G401 (cell line): ENCODE measurements at regions not wholly inside any gene's neighbourhood (a gene's known extent, or its start where the extent isn't known, plus 50 kb on each side); places are given as distances from the start of the nearest gene placed in this dataset.

Experiments
- DNase-seq: peaks from one replicate; pipeline ENCODE4 v3.0.0-alpha.2; 2015; ENCODE audit warnings: low spot score
- in situ Hi-C: cut with HindIII; loops from 2 replicates; pipeline ENCODE4 v1.10.0; 2016; ENCODE audit warnings: low sequenced_read_pairs, mixed read lengths

DNA sequence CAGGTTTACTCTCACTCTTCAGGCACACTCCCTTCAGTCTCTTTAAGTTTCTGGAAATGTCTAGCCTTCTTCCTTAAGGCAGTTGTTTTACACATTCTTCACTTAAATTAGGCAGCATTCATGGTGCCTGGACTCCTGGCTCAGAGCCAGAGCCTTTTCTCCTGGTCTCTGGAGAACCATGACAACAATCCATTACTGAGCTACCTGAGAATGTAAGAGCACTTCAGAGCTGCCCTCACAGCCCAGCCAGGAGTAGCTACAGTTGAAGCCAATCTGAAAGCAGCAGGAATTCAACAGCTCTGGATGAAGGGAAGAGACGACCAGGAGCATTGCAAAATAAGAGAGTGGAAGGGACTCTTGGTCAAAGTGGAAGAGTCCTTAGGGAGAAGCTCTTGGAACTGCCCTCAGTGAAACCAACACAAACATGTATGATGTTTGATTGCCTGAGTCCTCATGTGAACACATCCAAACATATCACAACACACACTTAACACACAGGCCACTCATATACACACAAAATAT is 416.8 kb upstream of the SPTLC3 start:
- in situ Hi-C loops: no loop called here
- no peak for DNase-seq

DNA sequence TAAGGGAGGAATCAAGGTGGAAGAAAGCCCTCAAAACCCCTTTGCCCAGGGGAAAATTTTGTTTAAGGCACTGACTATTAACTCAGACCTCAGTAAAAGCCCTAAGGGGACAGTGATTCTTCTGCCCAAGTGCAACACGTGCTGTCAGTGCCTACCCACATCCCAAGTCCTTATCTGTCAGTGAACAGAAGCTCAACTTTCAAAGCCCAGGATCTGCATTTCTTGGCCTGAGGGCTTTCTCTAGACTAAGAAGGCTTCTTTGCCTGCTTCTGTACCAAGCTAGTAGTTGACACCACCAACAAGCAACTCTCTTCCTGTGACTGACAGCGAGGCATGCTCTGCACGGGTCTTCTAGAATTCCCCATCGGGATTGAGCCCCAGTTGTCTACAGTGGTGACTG is 416.0 kb upstream of the SPTLC3 start:
- DNase-seq: no peak
- in situ Hi-C loops: no loop called here

DNA sequence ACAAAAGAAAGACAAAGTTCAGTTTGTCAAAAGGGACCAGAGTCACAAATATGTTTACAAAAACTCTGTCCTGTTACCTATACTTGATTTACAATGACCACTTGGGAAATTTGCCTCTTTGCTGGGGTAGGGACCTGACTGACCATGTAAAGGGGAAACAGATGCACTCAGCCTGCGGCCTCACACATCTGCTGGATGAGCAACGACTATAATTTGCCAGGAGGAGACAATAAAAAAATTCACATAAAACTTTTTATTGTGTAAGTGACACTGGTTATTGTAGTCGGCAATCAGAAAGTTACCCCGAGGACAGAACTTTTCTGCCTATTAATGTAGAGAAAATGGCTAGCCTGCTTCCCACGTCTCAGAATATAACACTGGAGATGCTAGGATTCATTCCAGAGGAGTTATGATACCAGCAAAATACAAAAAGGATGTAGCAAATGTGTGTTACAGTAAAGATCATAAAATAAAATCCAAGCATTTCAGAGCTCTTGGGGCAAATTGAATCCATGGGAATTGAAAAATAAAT is 415.4 kb upstream of the SPTLC3 start:
- in situ Hi-C loops: no loop called here
- DNase-seq: no peak

DNA sequence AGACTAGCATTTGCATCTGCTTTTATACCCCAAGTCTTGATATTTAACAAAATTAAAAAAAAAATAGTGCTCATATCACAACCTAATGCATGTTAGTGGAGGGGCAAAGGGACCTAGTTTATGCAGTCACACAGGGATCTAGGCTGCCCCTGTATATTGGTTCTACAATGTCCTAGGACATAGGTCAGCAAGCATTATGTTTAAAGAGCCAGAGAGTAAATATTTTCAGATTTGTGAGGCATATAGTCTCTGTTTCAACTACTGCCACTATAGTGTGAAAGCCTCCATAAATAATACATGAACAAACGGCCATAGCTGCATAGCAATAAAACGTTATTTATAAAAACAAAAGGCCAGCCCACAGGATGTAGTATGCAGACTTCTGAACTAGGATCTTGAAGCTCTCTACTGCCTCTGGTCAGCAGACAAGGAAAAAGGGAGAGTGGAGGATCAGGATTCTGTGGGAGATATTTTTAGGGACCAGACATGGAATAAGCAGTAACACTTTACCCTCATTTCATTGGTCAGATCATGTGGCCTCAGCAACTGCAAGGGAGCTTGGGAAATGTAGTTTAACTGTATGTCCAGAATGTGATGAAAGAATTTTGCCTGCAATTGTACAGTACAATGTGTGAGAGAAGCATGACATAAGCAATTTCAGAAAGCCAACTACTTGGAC is 414.2 kb upstream of the SPTLC3 start:
- in situ Hi-C loops: no loop called here

DNA sequence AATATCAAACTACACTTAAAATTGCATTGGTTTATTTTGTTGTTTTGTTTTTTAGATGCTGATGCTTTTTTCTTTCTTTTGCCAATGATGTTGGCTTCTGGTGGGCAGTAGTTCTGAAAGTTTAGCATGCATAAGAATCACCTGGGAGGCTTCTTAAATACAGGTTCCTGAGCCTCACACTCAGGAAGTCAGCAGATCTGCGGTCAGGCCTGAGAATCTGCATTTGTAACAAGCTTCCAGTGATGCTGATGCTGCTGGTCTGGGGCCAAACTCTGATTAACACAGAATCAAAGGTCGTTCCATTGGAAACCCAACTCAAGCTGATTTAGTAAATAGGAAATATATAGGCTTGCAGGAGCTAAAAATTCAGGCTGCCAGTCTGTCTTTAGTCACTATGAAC is 412.9 kb upstream of the SPTLC3 start:
- no peak for DNase-seq
- in situ Hi-C loops: no loop called here

More for the DNA sequence above, 414.2 kb upstream of the SPTLC3 start:
- DNase-seq: peak; percentile 11

DNA sequence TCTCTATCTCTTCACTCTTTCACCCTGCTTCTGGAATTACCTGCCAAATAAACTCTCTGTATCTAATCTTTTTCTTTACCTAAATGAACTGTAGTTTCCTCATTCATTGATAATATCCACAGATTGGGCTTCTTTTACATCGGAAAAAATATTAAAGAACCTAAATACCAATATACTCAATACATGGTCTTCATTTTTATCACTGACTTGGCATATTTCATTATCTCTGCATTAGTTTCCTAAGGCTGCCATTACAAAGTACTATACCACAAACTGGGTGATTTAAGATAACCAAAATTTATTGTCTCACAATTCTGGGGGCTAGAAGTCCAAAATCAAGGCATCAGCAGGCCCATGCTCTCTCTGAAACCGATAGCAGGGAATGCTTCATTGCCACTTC is 411.9 kb upstream of the SPTLC3 start:
- DNase-seq: no peak
- in situ Hi-C loops: no loop called here

DNA sequence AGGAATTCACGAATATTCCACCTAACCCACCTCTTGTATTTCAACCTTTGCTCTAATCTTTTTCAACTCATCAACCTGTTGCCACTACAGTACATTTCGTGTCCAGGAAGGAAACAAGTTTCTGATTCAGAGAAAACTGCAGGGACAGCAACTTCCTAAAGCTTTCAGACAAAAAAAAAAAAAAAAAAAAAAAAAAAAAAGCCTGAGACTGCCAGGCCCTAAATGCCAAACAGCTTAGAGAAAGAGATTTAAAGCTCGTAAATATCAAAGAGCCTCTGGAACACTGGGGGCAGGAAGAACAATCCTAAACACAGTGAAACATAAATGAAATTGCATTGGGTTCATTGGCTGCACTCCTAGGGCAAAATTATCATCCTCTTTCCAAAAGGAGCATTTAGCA is 411.2 kb upstream of the SPTLC3 start:
- in situ Hi-C loops: no loop called here

DNA sequence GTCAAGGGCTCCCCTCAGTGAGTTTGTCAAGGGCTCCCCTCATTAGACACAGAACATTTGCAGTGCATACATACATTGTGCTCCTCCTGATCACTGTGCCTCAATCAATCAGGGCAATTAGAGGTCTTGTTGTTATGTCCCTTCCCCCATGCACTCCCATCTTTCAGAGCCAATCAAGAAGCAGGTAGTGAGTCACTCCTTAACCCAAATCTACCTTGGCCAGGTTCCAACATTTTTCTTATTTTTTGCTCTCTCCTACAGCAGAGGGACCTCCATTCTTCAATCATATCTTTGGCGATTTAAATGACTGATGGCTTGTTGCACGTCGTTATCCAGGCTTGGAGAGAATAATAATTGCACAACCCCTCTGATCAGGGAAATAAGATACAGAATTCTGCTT is 409.9 kb upstream of the SPTLC3 start:
- in situ Hi-C loops: no loop called here
- no peak for DNase-seq

More for the DNA sequence above, 411.2 kb upstream of the SPTLC3 start:
- no peak for DNase-seq

DNA sequence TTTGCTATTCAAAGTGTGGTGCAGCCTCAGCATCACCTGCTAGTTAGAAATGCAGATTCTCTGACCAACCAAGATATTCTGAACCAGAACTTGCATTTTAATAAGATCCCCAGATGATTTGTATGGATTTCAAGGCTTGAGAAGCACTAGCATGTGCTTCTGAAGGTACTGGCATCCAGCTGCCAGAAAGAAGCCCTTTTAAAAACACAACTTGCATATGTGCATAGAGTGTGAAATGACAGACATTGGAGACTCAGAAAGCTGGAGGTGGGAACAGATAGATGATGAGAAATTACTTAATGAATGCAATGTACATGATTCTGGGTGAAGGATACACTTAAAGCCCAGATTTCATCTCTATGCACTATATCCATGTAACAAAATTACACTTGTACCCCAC is 409.3 kb upstream of the SPTLC3 start:
- in situ Hi-C loops: no loop called here
- no peak for DNase-seq

DNA sequence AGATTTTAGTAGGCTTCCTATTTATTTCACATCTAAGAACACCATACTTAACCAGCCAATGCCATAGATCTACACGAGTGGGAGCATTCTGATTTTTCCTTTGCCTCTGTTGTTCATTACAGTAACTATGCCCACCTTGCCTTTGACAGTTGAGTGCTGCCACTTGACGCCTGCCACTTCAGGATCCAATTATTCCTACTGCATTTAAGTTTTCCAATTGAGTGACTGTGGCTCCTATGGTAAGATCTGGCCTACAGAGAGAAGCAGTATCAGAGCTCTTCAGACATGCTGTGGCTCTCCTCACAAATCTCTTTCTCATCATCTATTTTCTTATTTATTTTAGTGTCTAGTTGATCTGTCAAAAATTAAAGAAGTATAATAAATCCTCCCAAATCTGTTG is 403.0 kb upstream of the SPTLC3 start:
- in situ Hi-C loops: no loop called here
- no peak for DNase-seq

DNA sequence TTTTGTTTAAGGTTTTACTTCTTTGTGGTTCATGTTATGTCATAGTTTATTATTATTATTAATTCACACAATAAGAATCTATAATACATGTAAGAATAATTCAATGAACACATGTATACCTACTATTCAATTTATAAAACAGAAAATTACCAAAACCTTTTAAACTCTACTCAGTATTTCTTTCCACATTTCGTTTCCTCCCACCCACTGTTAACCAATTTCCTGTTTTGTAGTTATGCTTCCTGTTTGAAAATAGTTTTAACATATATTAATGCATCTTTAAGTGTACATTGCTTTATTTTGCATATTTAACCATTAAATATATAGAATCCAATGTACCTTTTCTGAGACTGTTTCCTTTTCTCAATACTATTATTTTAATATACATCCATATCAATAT is 397.9 kb upstream of the SPTLC3 start:
- in situ Hi-C loops: no loop called here
- no peak for DNase-seq

DNA sequence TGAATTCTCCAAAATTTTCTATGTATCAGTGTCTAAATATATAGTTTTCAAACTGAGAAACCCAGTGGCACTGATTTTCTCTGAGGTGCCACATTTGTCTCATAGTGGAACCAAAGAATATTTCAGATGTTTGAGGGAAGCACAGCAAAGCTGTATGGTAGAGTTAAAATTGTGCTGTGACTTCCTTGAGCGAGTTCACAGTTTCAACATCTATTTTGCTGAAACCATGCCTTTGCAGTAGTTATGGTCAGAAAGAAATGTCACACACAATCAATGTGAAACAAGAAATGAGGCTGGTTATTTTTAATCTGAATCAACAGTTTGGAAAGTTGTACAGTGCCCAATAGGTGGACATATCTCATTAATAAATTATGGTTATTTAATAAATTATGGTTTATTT is 394.0 kb upstream of the SPTLC3 start:
- in situ Hi-C loops: no loop called here
- DNase-seq: no peak

DNA sequence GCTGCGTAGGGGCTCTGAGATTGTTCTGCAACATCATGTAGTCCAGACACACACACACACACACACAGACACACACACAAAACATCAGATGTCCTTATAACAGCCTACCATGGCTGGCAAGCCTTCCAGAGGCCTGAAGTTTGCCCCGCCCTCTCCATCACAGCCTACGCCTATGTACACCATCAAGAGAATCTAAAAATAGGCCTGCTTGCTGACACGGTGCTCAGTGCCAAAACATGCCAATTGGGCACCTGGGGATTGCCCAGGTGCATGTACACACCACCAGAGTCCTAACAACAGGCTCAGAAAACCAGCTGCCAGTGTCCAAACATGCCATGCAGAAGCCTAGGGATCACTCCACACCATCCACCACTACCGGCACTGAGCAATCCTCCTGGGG is 391.7 kb upstream of the SPTLC3 start:
- no peak for DNase-seq
- in situ Hi-C loops: no loop called here

DNA sequence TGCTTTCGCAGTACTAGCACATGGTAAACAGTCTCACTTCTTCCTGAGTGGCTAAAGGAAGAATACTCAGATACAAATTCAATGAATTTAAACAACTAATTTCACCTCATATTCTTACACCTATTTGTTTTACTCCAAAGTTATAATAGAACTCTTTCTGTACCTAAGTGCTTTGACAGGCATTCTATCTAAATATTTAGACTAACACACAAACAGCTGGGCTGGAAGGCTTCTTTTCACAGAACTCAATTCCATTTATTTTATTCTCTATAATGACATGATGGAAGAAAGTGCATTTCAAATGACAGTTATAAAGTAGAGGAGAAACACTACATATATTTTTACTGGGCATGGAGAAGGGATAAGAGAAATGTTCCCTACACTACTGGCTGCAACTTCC is 384.9 kb upstream of the SPTLC3 start:
- no peak for DNase-seq
- in situ Hi-C loops: no loop called here

DNA sequence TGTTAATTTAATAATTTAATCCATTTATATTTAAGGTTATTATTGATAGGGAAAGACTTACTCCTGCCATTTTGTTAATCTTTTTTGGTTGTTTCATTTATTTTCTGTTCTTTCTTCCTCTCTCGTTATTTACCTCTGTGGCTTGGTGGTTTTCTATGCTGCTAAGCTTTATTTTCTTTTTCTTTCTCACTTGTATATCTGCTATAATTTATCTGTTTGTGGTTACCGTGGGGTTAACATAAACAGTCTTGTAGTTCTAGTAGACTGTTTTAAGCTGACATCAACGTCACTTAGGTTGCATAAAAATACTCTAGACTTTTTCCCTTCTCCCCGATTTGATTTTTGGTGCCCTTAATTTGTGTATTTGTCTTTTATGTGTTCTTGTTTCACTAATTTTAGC is 381.3 kb upstream of the SPTLC3 start:
- no peak for DNase-seq
- in situ Hi-C loops: no loop called here

DNA sequence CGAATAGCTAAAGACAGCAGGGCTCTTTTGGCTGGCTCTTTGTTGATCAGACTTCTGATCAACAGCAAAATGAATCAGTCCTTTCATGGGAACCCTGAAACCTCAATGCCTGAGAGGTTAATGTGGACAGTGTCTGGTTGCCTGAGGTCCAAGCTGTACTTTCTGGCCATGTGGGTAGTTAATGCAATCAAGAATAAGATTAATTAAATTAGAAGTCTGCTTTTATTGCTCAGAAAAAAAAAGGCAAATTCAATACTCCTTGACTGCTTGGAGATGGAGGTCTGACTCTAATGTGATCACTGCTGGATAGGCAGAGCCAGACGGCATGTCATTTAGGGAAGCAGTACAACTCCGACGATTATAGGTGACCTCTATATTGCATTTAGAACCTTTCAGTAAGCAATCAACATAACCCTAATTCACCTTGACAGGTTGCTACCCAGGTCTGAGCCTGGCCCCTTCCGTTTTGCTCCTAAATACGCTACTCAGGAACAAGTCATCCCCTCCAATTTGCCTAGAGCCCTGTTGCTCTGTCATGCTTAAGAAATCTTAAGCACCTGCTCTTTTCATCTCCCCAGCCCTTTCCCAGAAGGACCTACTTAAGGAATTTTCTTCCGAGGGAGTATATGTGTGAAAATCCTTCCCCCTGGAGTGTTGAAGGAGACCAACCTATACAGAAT is 370.0 kb upstream of the SPTLC3 start:
- no peak for DNase-seq
- in situ Hi-C loops: no loop called here

DNA sequence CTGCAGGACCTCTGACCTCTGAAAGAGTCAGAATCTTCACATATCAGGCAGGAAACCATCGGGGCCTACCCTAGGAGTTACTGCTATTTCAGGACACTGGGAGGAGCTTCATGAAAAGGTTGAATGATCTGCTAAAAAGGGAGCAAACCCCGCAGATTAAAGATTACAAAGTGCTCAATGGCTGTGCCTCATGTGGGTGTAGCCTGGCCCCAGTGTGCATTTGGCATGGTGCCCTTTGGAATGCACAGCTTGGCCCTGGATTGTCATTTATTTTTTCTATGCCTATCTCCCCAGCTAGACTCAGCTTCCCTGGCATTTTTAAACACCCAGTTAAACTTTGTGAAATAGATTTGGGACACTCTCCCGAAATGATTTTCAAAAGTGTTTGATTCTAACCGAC is 368.5 kb upstream of the SPTLC3 start:
- peak; percentile 4 for DNase-seq

DNA sequence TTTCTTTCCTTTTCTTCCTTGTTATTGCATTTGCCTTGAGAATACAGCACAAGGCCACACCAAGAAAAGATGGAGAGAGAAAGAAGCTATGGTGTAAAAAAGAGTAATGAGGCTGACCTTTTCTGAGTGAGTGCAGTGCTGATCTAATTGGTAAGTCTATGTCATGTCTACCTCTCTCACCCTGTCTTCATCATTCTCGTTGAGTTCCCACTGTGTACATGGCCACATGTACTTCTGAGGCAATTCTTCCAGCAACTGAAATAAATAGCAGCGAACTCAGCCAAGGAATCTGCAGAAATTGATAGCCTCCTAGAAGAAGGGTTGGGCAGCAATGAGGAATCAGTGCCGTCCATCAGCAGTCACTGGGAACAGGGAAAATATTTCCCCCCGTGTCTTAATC is 367.2 kb upstream of the SPTLC3 start:
- in situ Hi-C loops: no loop called here
- DNase-seq: no peak

More for the DNA sequence above, 368.5 kb upstream of the SPTLC3 start:
- in situ Hi-C loops: no loop called here

DNA sequence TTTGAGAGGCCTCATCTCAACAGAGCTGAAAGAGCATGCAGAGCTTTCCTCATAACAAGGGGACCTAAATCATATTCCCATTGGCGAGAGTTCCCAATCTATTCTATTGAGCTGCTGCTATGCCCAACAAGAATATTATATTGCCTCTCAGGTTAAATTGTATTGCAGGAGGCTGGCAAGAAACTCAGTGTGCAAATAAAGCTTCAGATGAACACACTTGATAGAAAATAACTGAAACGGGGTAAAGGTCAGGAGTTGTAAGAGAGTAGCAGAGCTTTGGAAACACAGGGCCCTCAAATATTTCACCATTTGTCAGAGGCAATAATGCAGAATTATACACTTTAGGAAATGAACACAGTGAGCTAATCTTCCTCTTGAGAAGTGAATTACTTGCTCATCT is 364.3 kb upstream of the SPTLC3 start:
- in situ Hi-C loops: no loop called here
- DNase-seq: no peak

DNA sequence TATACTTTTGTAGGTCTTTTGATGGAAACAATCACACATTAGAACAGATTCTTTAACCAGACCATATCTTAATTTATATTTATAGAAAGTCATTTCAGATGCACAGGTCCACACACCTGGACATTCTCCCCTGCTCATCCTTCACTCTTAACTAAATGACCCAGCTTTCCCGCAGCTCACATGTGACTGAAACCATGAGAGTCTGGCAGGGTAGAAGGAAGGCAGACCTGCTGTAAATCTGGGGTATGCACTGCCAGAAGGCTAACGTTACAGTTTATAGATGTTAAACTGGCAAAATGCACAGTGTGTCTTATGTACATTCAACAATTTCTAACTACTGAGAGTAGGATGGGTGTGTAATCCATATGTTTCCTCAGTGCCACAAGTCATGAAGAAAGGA is 359.5 kb upstream of the SPTLC3 start:
- in situ Hi-C loops: no loop called here
- DNase-seq: no peak

DNA sequence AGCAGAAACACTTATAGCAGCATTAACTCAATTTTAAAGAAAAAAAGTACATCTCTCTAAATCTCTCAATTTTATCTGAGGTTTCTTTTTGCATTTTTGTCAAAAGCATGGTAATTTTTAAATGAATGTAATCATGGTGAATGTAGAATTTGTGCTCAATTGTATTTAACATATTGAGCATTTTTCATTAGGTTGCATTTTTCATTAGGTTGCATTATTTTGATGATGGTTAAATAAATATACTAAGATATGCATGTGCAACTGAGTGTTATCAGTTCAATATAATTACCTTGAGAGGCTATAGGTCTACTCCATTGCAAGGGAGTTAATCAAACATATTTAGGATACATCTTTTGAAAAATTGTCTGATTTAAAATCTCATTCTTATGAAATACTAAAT is 355.1 kb upstream of the SPTLC3 start:
- DNase-seq: no peak
- in situ Hi-C loops: no loop called here
